HepG2 (cell line): ENCODE measurements at regions not wholly inside any gene's neighbourhood (a gene's known extent, or its start where the extent isn't known, plus 50 kb on each side); places are given as distances from the start of the nearest gene placed in this dataset.
A peak's percentile ranks its signal among the peaks of the same experiment; 100 is the strongest.

Experiments used
- ATAC-seq: fragments of 200-7000 bp; cut with Tn5 transposase; 3 replicates; pipeline ENCODE4 v1.9.1; 2020; ENCODE audit warnings: mild to moderate bottlenecking, moderate library complexity
- BruUV-seq: library from RNA; stranded (reverse); fragments of 400-500 nt; replicated peaks from 2 replicates; lab custom pipeline; 2021; lab: Mats Ljungman, UMichigan
- CTCF ChIA-PET: fragments of 300-600 bp; formaldehyde crosslinking; extraction: SDS; loops from one replicate; lab custom pipeline; 2021; ENCODE audit warnings: low total read pairs, inconsistent platforms, low intra/inter-chr PET ratio; lab: Yijun Ruan, JAX
- POLR2A ChIA-PET: fragments of 350-600 bp; sonication (Branson Sonifier 250); formaldehyde crosslinking; loops from one replicate; lab custom pipeline; 2020; ENCODE audit warnings: antibody characterized with exemption, inconsistent platforms; lab: Yijun Ruan, JAX
- DNase-seq: peaks from one replicate; pipeline ENCODE4 v3.0.0-alpha.2; 2015; ENCODE audit warnings: low spot score
- FAIRE-seq: peaks from 3 replicates; lab custom pipeline; 2011; peaks lifted over from hg19 to GRCh38; lab: Jason Lieb, UNC
- H2AFZ ChIP-seq: one replicate; pipeline ENCODE4 v1.6.1; 2011; ENCODE audit warnings: low read length, inconsistent platforms
- H3K27ac ChIP-seq: fragments of 300-600 bp; 3 replicates; pipeline ENCODE4 v1.8.0; 2011; ENCODE audit warnings: mixed run types, mild to moderate bottlenecking, mixed read lengths, low read length, inconsistent platforms; ENCODE audit not compliant: insufficient read depth; ENCODE audit errors: extremely low read length
- H3K27me3 ChIP-seq, 2 experiments: fragments of 200-600 bp in 1 of 2; 2 replicates in 1 of 2; 3 replicates in 1 of 2; pipeline versions ENCODE4 v1.6.0 to v1.8.0; 2011; ENCODE audit warnings: low read length in 2 of 2, mild to moderate bottlenecking in 2 of 2, moderate library complexity in 2 of 2, inconsistent platforms in 1 of 2; ENCODE audit not compliant: insufficient read depth in 2 of 2, control insufficient read depth in 1 of 2
- H3K36me3 ChIP-seq, 2 experiments: fragments of 200-600 bp in 1 of 2; replicated peaks in 1 of 2; 2 replicates in 1 of 2; 3 replicates in 1 of 2; pipeline versions ENCODE4 v1.5.1 to v1.8.0; 2011; ENCODE audit warnings: low read length in 2 of 2, inconsistent platforms in 1 of 2; ENCODE audit not compliant: insufficient read depth in 2 of 2, control insufficient read depth in 1 of 2
- H3K4me1 ChIP-seq: 2 replicates; pipeline ENCODE4 v1.5.1; 2012; ENCODE audit warnings: low read length, inconsistent platforms; ENCODE audit not compliant: insufficient read depth
- H3K4me2 ChIP-seq: 2 replicates; pipeline ENCODE4 v1.6.0; 2011; ENCODE audit warnings: low read depth, low read length, inconsistent platforms
- H3K4me3 ChIP-seq, 3 experiments: fragments of 200-600 bp in 1 of 3; sonication (generic), shearing (Covaris generic) in 1 of 3; replicated peaks in 1 of 3; 2 replicates each; pipeline ENCODE4 v1.5.1; 2011 to 2016; ENCODE audit warnings: low read length in 3 of 3, inconsistent platforms in 2 of 3, low read depth in 2 of 3, mild to moderate bottlenecking in 2 of 3, control low read depth in 1 of 3, mixed read lengths in 1 of 3; ENCODE audit not compliant: insufficient read depth in 1 of 3
- H3K79me2 ChIP-seq: one replicate; pipeline ENCODE4 v1.6.1; 2011; ENCODE audit warnings: low read length, inconsistent platforms; ENCODE audit not compliant: insufficient read depth
- H3K9ac ChIP-seq: 2 replicates; pipeline ENCODE4 v1.6.0; 2011; ENCODE audit warnings: mild to moderate bottlenecking, low read depth, low read length, inconsistent platforms; ENCODE audit not compliant: insufficient read depth
- H3K9me3 ChIP-seq: 2 replicates; pipeline ENCODE4 v1.5.1; 2012; ENCODE audit warnings: mild to moderate bottlenecking, low read length
- H4K20me1 ChIP-seq: 2 replicates; pipeline ENCODE4 v1.6.0; 2011; ENCODE audit warnings: inconsistent platforms, mild to moderate bottlenecking, low read length, moderate library complexity; ENCODE audit not compliant: insufficient read depth
- ARID3A ChIP-seq: IDR thresholded peaks from 2 replicates; pipeline ENCODE4 v1.6.1; 2012; ENCODE audit warnings: low read depth, low read length, improper control_type of control experiment
- GATA4 ChIP-seq: sonication (generic); IDR thresholded peaks from 2 replicates; pipeline ENCODE4 v1.6.1; 2016; ENCODE audit warnings: antibody characterized with exemption, low read depth, borderline replicate concordance
- NFATC3 ChIP-seq: sonication (generic); formaldehyde crosslinking; IDR thresholded peaks from 2 replicates; pipeline ENCODE4 v1.5.1; 2020; ENCODE audit warnings: mild to moderate bottlenecking, missing genetic modification reagents
- SNRNP70 ChIP-seq: fragments of 200-400 bp; formaldehyde crosslinking; IDR thresholded peaks from 2 replicates; pipeline ENCODE4 v1.6.1; 2017; ENCODE audit warnings: mild to moderate bottlenecking, low read depth, low read length, moderate library complexity
- U2AF1 ChIP-seq: fragments of 200-400 bp; formaldehyde crosslinking; optimal IDR thresholded peaks from 2 replicates; pipeline ENCODE3; 2017; ENCODE audit warnings: mild to moderate bottlenecking, low read depth, low read length
- YEATS4 ChIP-seq: sonication (generic); formaldehyde crosslinking; IDR thresholded peaks from 2 replicates; pipeline ENCODE4 v1.4.0; 2020; ENCODE audit warnings: missing genetic modification reagents, borderline replicate concordance
- ZC3H13 ChIP-seq: sonication (generic); formaldehyde crosslinking; IDR thresholded peaks from 2 replicates; pipeline ENCODE4 v1.8.1; 2023; ENCODE audit warnings: mild to moderate bottlenecking, missing genetic modification reagents, moderate library complexity
- ZMYM4 ChIP-seq: sonication (generic); formaldehyde crosslinking; IDR thresholded peaks from 2 replicates; pipeline ENCODE4 v1.8.1; 2023; ENCODE audit warnings: mild to moderate bottlenecking, missing genetic modification reagents
- ZNF121 ChIP-seq: sonication (generic); formaldehyde crosslinking; IDR thresholded peaks from 2 replicates; pipeline ENCODE4 v1.5.0; 2020; ENCODE audit warnings: mild to moderate bottlenecking, missing genetic modification reagents
- WGBS: methylation state at CpG from one replicate; pipeline ENCODE4 v1.1.6; 2017; ENCODE audit warnings: low lambda C conversion rate; 5-methylcytosine and 5-hydroxymethylcytosine counted together
- in situ Hi-C: cut with HindIII; loops from 2 replicates; pipeline ENCODE4 v1.10.0; 2017; ENCODE audit warnings: low pct_unique_long_range_greater_than_20kb; ENCODE audit not compliant: extremely low pct_ligation_motif_present
- intact Hi-C: fragments of 100-400 bp; cut with micrococcal nuclease; formaldehyde crosslinking; loops from one replicate; pipeline ENCODE4 v1.10.0; 2022; ENCODE audit not compliant: unreplicated experiment
- TF ChIP-seq, protein P1 (sequence below), 2 experiments: sonication (generic) in 1 of 2; formaldehyde crosslinking in 1 of 2; IDR thresholded peaks; 2 replicates each; pipeline versions ENCODE4 v1.4.0 to v1.6.1; 2018 to 2020; ENCODE audit warnings: missing genetic modification reagents in 2 of 2, borderline replicate concordance in 1 of 2, low read depth in 1 of 2, mild to moderate bottlenecking in 1 of 2, missing biosample characterization in 1 of 2
- TF ChIP-seq, protein P2 (sequence below): sonication (generic); formaldehyde crosslinking; IDR thresholded peaks from 2 replicates; pipeline ENCODE4 v1.4.0; 2020; ENCODE audit warnings: mild to moderate bottlenecking, missing genetic modification reagents, borderline replicate concordance

GRCh38 chr11:33984682-33985389 lies 66.7 kb upstream of the CAPRIN1 start:
- no peak for FAIRE-seq
- BruUV-seq: no TSS peak
- no peak for TF ChIP-seq SNRNP70
- TF ChIP-seq ZNF121: peak; percentile 13; the same call in 1 of the 2 replicates
- TF ChIP-seq, all 625 proteins: peak for 1
- in situ Hi-C loops (loop anchor here (25.0 kb wide), 1 partner anchor 502 kb away; no protein-coding TSS in a partner anchor), intact Hi-C loops (no loop called here)
- Histone ChIP-seq H3K4me1 (no peaks in the 10 kb centered on the region), H3K4me2 (no peak overlapping the region), H3K9ac (no peak overlapping the region), H3K9me3 (no peaks in the 10 kb centered on the region), H3K4me3 (no peak overlapping the region), H2AFZ (no peak overlapping the region), H3K79me2 (no peaks in the 10 kb centered on the region), H4K20me1 (no peaks in the 10 kb centered on the region), H3K27ac (no peak overlapping the region), H3K27me3 (peaks cover 0 to 3% of the 10 kb centered on the region in 2 experiments; a peak in 2 of 5 replicates), H3K36me3 (no peaks in the 10 kb centered on the region)
- 43% methylated on average over 5 of the region's 5 CpGs for WGBS
- no peak for ATAC-seq
- POLR2A ChIA-PET: no interaction called here
- CTCF ChIA-PET: no interaction called here
- DNase-seq: no peak

DNA sequence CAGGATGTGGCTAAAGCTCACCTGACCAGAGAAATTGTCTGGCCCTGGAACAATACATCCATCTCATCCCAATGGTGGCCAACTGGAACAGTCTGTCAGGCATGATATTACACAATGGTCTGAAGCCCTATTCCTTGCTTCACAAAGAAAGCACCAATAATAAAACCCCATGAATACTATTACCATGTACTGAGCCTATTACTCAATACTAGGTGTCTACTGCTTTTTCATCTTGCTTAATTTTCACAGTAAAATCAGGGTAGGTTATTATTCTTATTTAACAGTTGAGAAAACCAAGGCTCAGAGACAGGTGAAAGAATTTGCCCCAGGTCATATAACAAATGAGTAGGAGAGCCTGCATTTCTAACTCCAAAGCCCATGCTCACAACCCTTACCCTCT lies 68.9 kb upstream of the CAPRIN1 start:
- Histone ChIP-seq H4K20me1 (no peaks in the 10 kb centered on the region), H3K4me2 (no peak overlapping the region), H3K36me3 (no peaks in the 10 kb centered on the region), H3K27ac (no peak overlapping the region), H3K4me1 (no peaks in the 10 kb centered on the region), H3K79me2 (no peaks in the 10 kb centered on the region), H2AFZ (no peak overlapping the region), H3K27me3 (peaks cover 2 to 3% of the 10 kb centered on the region in 2 experiments; a peak in 3 of 5 replicates), H3K9me3 (no peaks in the 10 kb centered on the region), H3K4me3 (no peak overlapping the region), H3K9ac (no peak overlapping the region)
- BruUV-seq: no TSS peak
- in situ Hi-C loops (loop anchor here (25.0 kb wide), 1 partner anchor 505 kb away; no protein-coding TSS in a partner anchor), intact Hi-C loops (no loop called here)
- no peak for FAIRE-seq
- CTCF ChIA-PET: no interaction called here
- POLR2A ChIA-PET: no interaction called here
- ATAC-seq: no peak
- no peak for DNase-seq
- TF ChIP-seq ZC3H13 (no peak), YEATS4 (no peak), U2AF1 (no peak), ZMYM4 (CRISPR knock-in tag) (no peak), NFATC3 (CRISPR knock-in tag) (no peak), GATA4 (no peak), ARID3A (no peak)
- TF ChIP-seq, protein P1, sequence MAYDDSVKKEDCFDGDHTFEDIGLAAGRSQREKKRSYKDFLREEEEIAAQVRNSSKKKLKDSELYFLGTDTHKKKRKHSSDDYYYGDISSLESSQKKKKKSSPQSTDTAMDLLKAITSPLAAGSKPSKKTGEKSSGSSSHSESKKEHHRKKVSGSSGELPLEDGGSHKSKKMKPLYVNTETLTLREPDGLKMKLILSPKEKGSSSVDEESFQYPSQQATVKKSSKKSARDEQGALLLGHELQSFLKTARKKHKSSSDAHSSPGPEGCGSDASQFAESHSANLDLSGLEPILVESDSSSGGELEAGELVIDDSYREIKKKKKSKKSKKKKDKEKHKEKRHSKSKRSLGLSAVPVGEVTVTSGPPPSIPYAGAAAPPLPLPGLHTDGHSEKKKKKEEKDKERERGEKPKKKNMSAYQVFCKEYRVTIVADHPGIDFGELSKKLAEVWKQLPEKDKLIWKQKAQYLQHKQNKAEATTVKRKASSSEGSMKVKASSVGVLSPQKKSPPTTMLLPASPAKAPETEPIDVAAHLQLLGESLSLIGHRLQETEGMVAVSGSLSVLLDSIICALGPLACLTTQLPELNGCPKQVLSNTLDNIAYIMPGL (CRISPR knock-in tag; IDR thresholded peaks at IDR 0.05; ENCODE audit: borderline replicate concordance in 1 of 2, low read depth in 1 of 2): no peak
- TF ChIP-seq, protein P2, sequence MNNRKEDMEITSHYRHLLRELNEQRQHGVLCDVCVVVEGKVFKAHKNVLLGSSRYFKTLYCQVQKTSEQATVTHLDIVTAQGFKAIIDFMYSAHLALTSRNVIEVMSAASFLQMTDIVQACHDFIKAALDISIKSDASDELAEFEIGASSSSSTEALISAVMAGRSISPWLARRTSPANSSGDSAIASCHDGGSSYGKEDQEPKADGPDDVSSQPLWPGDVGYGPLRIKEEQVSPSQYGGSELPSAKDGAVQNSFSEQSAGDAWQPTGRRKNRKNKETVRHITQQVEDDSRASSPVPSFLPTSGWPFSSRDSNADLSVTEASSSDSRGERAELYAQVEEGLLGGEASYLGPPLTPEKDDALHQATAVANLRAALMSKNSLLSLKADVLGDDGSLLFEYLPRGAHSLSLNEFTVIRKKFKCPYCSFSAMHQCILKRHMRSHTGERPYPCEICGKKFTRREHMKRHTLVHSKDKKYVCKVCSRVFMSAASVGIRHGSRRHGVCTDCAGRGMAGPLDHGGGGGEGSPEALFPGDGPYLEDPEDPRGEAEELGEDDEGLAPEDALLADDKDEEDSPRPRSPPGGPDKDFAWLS: no peak
